COLO668 (cell line): ENCODE measurements at regions not wholly inside any gene's neighbourhood (a gene's known extent, or its start where the extent isn't known, plus 50 kb on each side); places are given as distances from the start of the nearest gene placed in this dataset.

Source experiments
- DNase-seq: peaks from one replicate; lab custom pipeline; 2025; ENCODE audit not compliant: unreplicated experiment; lab: John Stamatoyannopoulos, UW

GRCh38 chr18:60753753-60754152 is 381.2 kb upstream of the MC4R start:
- DNase-seq = no peak

GRCh38 chr18:60754413-60755009 is 381.9 kb upstream of the MC4R start:
- no peak for DNase-seq

GRCh38 chr18:60755134-60755533 is 382.6 kb upstream of the MC4R start:
- no peak for DNase-seq

- no peak for DNase-seq
These were observed 403.4 kb upstream of the MC4R start for GRCh38 chr18:60775978-60776377.

- no peak for DNase-seq
These were observed 411.6 kb upstream of the MC4R start for GRCh38 chr18:60784161-60784560.

GRCh38 chr18:60794802-60795201 is 422.2 kb upstream of the MC4R start:
- DNase-seq = no peak

GRCh38 chr18:60804415-60804814 is 431.8 kb upstream of the MC4R start:
- no peak for DNase-seq

- DNase-seq = no peak
These were observed 437.4 kb upstream of the MC4R start for GRCh38 chr18:60809937-60810336.

GRCh38 chr18:60812921-60813320 is 440.3 kb upstream of the MC4R start:
- DNase-seq = no peak

GRCh38 chr18:60826346-60826745 is 453.8 kb upstream of the MC4R start:
- no peak for DNase-seq

- DNase-seq = no peak
These were observed 459.4 kb upstream of the MC4R start for GRCh38 chr18:60831971-60832370.

- no peak for DNase-seq
These were observed 466.1 kb upstream of the MC4R start for GRCh38 chr18:60838677-60839076.

GRCh38 chr18:60846396-60846795 is 473.8 kb upstream of the MC4R start:
- no peak for DNase-seq

- DNase-seq = no peak
These were observed 474.9 kb upstream of the MC4R start for GRCh38 chr18:60847517-60847916.

- no peak for DNase-seq
These were observed 471.7 kb upstream of the CDH20 start for GRCh38 chr18:60861575-60861974.

- DNase-seq = no peak
These were observed 470.2 kb upstream of the CDH20 start for GRCh38 chr18:60862988-60863387.

- no peak for DNase-seq
These were observed 467.4 kb upstream of the CDH20 start for GRCh38 chr18:60865801-60866200.

GRCh38 chr18:60870261-60871153 is 462.7 kb upstream of the CDH20 start:
- DNase-seq = no peak

- no peak for DNase-seq
These were observed 460.8 kb upstream of the CDH20 start for GRCh38 chr18:60872434-60872833.

GRCh38 chr18:60873708-60874107 is 459.5 kb upstream of the CDH20 start:
- DNase-seq = no peak

- DNase-seq = no peak
These were observed 457.2 kb upstream of the CDH20 start for GRCh38 chr18:60875957-60876507.

- DNase-seq = no peak
These were observed 453.0 kb upstream of the CDH20 start for GRCh38 chr18:60880184-60880583.
